ENCODE measurements at regions not wholly inside any gene's neighbourhood (a gene's known extent, or its start where the extent isn't known, plus 50 kb on each side); places are given as distances from the start of the nearest gene placed in this dataset.

GRCh38 chr5:97877588-97877987 lies 694.5 kb upstream of the RIOK2 start:
- Histone ChIP-seq H3K27me3 (ENCODE audit: insufficient read depth, low read length) (no peaks in the 10 kb centered on the region), H2AFZ (ENCODE audit: low read length) (no peak overlapping the region), H3K9me3 (ENCODE audit: low read length) (no peaks in the 10 kb centered on the region), H3K27ac (ENCODE audit: low read depth, low read length, poor library complexity, severe bottlenecking) (no peak overlapping the region), H3K36me3 (ENCODE audit: insufficient read depth, low read length) (no peaks in the 10 kb centered on the region), H3K79me2 (ENCODE audit: insufficient read depth, low read length) (no peaks in the 10 kb centered on the region), H3K9me2 (ENCODE audit: low read depth, low read length) (no peaks in the 10 kb centered on the region), H4K20me1 (ENCODE audit: insufficient read depth, low read length) (no peaks in the 10 kb centered on the region), H3K4me1 (ENCODE audit: insufficient read depth, low read length, severe bottlenecking) (no peaks in the 10 kb centered on the region), H3K4me2 (ENCODE audit: low read length) (no peak overlapping the region), H3K9ac (ENCODE audit: low read length) (no peak overlapping the region), H3F3A (ENCODE audit: insufficient read depth, low read length) (no peaks in the 10 kb centered on the region), H3K4me3 (ENCODE audit: low read depth, low read length, poor library complexity, severe bottlenecking) (no peak overlapping the region)
- TF ChIP-seq EZH2 (IDR thresholded peaks at IDR 0.05; ENCODE audit: borderline replicate concordance, low read length), result no peak
- no peak for TF ChIP-seq CTCF (IDR thresholded peaks at IDR 0.05; ENCODE audit: low read length)

DNA sequence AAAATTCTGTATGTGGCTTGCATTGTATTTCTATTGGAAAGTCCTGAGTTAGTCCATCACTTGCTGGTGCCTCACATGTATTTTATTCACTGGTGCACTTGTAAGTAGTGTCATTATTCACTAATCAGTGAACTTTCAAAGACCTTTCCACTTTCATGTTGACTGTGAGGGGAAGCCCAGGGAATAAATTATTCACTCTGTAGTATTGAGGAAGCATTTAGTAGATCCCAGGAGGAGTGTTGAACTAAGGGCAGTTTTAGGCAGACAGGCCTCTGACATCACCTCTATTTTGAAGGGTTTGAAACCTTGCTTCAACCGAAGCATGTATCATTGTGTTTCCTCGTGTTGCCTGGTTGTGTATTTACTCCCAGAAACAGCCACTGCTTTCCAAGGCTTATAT lies 705.4 kb upstream of the RIOK2 start:
- no peaks in the 10 kb centered on the region for H3K9me3 ChIP-seq (ENCODE audit: low read length)

DNA sequence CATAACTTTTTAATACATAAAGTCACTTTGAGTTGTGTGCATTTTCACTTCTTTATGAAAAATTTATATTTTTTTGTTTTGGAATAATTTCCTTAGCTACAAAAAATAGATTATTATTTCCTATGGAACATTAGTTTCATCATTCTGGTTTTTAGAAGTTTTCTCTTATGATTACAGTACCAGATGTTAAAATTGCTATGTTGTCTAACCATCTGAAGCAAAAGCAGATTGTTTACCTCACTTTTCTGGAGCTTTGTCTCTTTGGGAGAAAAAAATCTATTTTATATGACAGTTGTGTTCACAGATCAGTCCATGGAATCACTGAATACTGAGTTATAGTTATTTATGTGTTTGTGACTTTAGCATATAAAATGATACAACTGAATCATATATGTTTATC lies 708.9 kb upstream of the RIOK2 start:
- Histone ChIP-seq H3K4me2 (ENCODE audit: low read length) (no peak overlapping the region), H3F3A (ENCODE audit: insufficient read depth, low read length) (no peaks in the 10 kb centered on the region), H3K9ac (ENCODE audit: low read length) (no peak overlapping the region), H3K27ac (ENCODE audit: low read depth, low read length, poor library complexity, severe bottlenecking) (no peak overlapping the region), H3K4me1 (ENCODE audit: insufficient read depth, low read length, severe bottlenecking) (no peaks in the 10 kb centered on the region), H3K79me2 (ENCODE audit: insufficient read depth, low read length) (no peaks in the 10 kb centered on the region), H3K9me2 (ENCODE audit: low read depth, low read length) (no peaks in the 10 kb centered on the region), H3K36me3 (ENCODE audit: insufficient read depth, low read length) (no peaks in the 10 kb centered on the region), H3K27me3 (ENCODE audit: insufficient read depth, low read length) (no peaks in the 10 kb centered on the region), H4K20me1 (ENCODE audit: insufficient read depth, low read length) (no peaks in the 10 kb centered on the region), H2AFZ (ENCODE audit: low read length) (no peak overlapping the region), H3K9me3 (ENCODE audit: low read length) (no peaks in the 10 kb centered on the region), H3K4me3 (ENCODE audit: low read depth, low read length, poor library complexity, severe bottlenecking) (no peak overlapping the region)
- TF ChIP-seq EZH2 (IDR thresholded peaks at IDR 0.05; ENCODE audit: borderline replicate concordance, low read length) (no peak), CTCF (IDR thresholded peaks at IDR 0.05; ENCODE audit: low read length) (no peak)

More for the DNA sequence above, 705.4 kb upstream of the RIOK2 start:
- H3K9ac ChIP-seq (ENCODE audit: low read length), result no peak overlapping the region
- H3K27me3 ChIP-seq (ENCODE audit: insufficient read depth, low read length), result no peaks in the 10 kb centered on the region
- H3K79me2 ChIP-seq (ENCODE audit: insufficient read depth, low read length), result no peaks in the 10 kb centered on the region
- no peaks in the 10 kb centered on the region for H3K9me2 ChIP-seq (ENCODE audit: low read depth, low read length)
- no peaks in the 10 kb centered on the region for H3K36me3 ChIP-seq (ENCODE audit: insufficient read depth, low read length)
- H3K4me1 ChIP-seq (ENCODE audit: insufficient read depth, low read length, severe bottlenecking), result no peaks in the 10 kb centered on the region
- no peaks in the 10 kb centered on the region for H4K20me1 ChIP-seq (ENCODE audit: insufficient read depth, low read length)
- H3K27ac ChIP-seq (ENCODE audit: low read depth, low read length, poor library complexity, severe bottlenecking), result no peak overlapping the region
- H3K4me3 ChIP-seq (ENCODE audit: low read depth, low read length, poor library complexity, severe bottlenecking), result no peak overlapping the region
- no peaks in the 10 kb centered on the region for H3F3A ChIP-seq (ENCODE audit: insufficient read depth, low read length)
- no peak overlapping the region for H3K4me2 ChIP-seq (ENCODE audit: low read length)
- no peak overlapping the region for H2AFZ ChIP-seq (ENCODE audit: low read length)
- no peak for TF ChIP-seq EZH2 (IDR thresholded peaks at IDR 0.05; ENCODE audit: borderline replicate concordance, low read length)
- no peak for TF ChIP-seq CTCF (IDR thresholded peaks at IDR 0.05; ENCODE audit: low read length)

Measured in OCI-LY1 (cell line).